Adrenal gland (tissue), 9 donors: ENCODE measurements at regions not wholly inside any gene's neighbourhood (a gene's known extent, or its start where the extent isn't known, plus 50 kb on each side); places are given as distances from the start of the nearest gene placed in this dataset.

Experiments used
- DNase-seq, 7 donors: peaks; one replicate each; pipeline ENCODE4 v3.0.0-alpha.2; 2019 to 2020
- H3K27ac ChIP-seq, 5 donors: fragments of 200-600 bp; sonication (generic) in 4 of 5; 1 replicate in 3 of 5; 2 replicates in 2 of 5; pipeline versions ENCODE4 v1.5.1 to v1.8.0; 2016 to 2020; ENCODE audit warnings: mild to moderate bottlenecking in 1 of 5
- H3K27me3 ChIP-seq: fragments of 200-600 bp; 2 replicates; pipeline ENCODE4 v1.8.0; 2021
- H3K36me3 ChIP-seq, 2 donors: fragments of 200-600 bp; replicated peaks in 1 of 2; 1 replicate in 1 of 2; 2 replicates in 1 of 2; pipeline versions ENCODE4 v1.5.1 to v1.8.0; 2018 to 2022
- H3K4me1 ChIP-seq, 2 donors: fragments of 200-600 bp; replicated peaks in 1 of 2; 1 replicate in 1 of 2; 2 replicates in 1 of 2; pipeline versions ENCODE4 v1.5.1 to v1.8.0; 2018 to 2021
- H3K4me3 ChIP-seq, 4 donors: fragments of 200-600 bp; sonication (generic) in 3 of 4; one replicate each; pipeline ENCODE4 v1.5.1; 2016 to 2018
- H3K9me3 ChIP-seq, 3 donors: fragments of 200-600 bp; sonication (generic) in 1 of 3; replicated peaks in 1 of 3; 1 replicate in 2 of 3; 2 replicates in 1 of 3; pipeline versions ENCODE4 v1.5.1 to v1.8.0; 2016 to 2021
- POLR2A ChIP-seq, 2 donors: fragments of 450-650 bp; IDR thresholded peaks; one replicate each; pipeline ENCODE4 v1.6.1; 2017; ENCODE audit warnings: antibody characterized with exemption in 2 of 2, mild to moderate bottlenecking in 2 of 2, moderate library complexity in 1 of 2
- WGBS, 4 donors: extraction: QIAGEN DNeasy Blood & Tissue Kit in 2 of 4; methylation state at CpG; one replicate each; pipeline versions ENCODE4 v1.1.5 to v1.1.7; 2013 to 2017; 5-methylcytosine and 5-hydroxymethylcytosine counted together
- intact Hi-C, 2 donors: fragments of 100-400 bp; cut with DNase I; formaldehyde crosslinking; loops; one replicate each; pipeline versions ENCODE4 v1.14.1 to v1.15.0; 2022 to 2023
- TF ChIP-seq, protein P1 (sequence below), 6 experiments: fragments of 450-650 bp in 4 of 6; fragments of 200-600 bp in 2 of 6; sonication (generic) in 1 of 6; IDR thresholded peaks; 1 replicate in 5 of 6; 2 replicates in 1 of 6; pipeline versions ENCODE4 v1.5.1 to v1.8.0; 2016 to 2021; ENCODE audit warnings: antibody characterized with exemption in 6 of 6, mild to moderate bottlenecking in 2 of 6, moderate library complexity in 1 of 6
- donor health status: healthy with polysubstance abuse.
- donor health status: Bipolar disorder and iron deficiency.
- donor health status: DM: yes; HTN: yes; CAD: no.
- donor health status: DM: no; HTN: no; CAD: no.
- donor health status: DM: no; HTN: no; CAD: no.

DNA sequence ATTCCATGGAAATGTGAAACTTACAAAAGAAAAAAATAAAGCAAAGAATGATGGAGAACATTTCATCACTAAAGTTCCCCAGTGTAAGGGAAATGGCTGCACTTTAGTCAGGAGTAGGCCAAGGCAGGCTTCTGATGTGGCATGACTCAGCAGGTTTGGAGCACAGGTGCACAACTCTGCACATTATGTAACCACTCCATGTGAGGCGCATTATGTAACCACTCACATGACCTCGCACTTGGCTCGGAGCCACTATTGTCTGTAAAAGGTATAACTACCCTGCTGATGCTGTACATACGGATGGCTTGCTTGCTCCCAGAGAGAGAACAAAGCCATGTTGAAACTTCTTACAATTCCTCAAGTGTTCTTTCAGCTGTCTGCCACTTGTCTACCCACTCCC is 727.6 kb downstream of the TRAM1L1 start:
- WGBS, 4 donors = 76 to 89% (median 84%) methylated on average over 4 of the region's 4 CpGs
- Histone ChIP-seq H3K27me3 (peaks cover 6% of the 10 kb centered on the region), H3K4me3 (no peak overlapping the region), H3K9me3 (no peaks in the 10 kb centered on the region), H3K27ac (no peak overlapping the region), H3K4me1 (no peaks in the 10 kb centered on the region), H3K36me3 (no peaks in the 10 kb centered on the region)
- no peak for TF ChIP-seq POLR2A (IDR thresholded peaks at IDR 0.05)
- TF ChIP-seq, protein P1, sequence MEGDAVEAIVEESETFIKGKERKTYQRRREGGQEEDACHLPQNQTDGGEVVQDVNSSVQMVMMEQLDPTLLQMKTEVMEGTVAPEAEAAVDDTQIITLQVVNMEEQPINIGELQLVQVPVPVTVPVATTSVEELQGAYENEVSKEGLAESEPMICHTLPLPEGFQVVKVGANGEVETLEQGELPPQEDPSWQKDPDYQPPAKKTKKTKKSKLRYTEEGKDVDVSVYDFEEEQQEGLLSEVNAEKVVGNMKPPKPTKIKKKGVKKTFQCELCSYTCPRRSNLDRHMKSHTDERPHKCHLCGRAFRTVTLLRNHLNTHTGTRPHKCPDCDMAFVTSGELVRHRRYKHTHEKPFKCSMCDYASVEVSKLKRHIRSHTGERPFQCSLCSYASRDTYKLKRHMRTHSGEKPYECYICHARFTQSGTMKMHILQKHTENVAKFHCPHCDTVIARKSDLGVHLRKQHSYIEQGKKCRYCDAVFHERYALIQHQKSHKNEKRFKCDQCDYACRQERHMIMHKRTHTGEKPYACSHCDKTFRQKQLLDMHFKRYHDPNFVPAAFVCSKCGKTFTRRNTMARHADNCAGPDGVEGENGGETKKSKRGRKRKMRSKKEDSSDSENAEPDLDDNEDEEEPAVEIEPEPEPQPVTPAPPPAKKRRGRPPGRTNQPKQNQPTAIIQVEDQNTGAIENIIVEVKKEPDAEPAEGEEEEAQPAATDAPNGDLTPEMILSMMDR (IDR thresholded peaks at IDR 0.05) = no peak
- intact Hi-C loops = no loop called here
- DNase-seq = no peak

GRCh38 chr4:116346750-116347149 is 738.6 kb downstream of the TRAM1L1 start:
- no peak for TF ChIP-seq POLR2A (IDR thresholded peaks at IDR 0.05)
- TF ChIP-seq, protein P1 (IDR thresholded peaks at IDR 0.05) = no peak
- intact Hi-C loops = no loop called here
- H3K4me3 ChIP-seq = no peak overlapping the region
- no peak overlapping the region for H3K27ac ChIP-seq
- no peaks in the 10 kb centered on the region for H3K36me3 ChIP-seq
- no peaks in the 10 kb centered on the region for H3K4me1 ChIP-seq
- H3K27me3 ChIP-seq = no peaks in the 10 kb centered on the region
- 61 to 70% (median 66%) methylated on average over 1 of the region's 1 CpG for WGBS, 4 donors
- no peaks in the 10 kb centered on the region for H3K9me3 ChIP-seq
- DNase-seq = no peak

DNA sequence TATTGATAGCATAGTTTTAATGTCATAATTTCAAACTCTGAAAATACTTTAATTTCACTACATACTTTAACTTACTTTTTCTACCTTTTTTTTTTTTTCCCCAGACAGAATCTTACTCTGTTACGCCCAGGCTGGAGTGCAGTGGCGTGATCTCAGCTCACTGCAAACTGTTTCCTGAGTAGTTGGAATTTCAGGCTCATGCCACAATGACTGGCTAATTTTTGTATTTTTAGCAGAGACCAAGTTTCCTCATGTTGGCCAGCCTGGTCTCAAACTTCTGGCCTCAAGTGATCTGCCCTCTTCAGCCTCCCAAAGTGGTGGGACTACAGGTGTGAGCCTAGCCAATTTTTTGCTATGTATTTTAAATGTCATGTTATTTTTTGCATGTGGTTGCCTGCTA is 741.6 kb downstream of the TRAM1L1 start:
- Histone ChIP-seq H3K27ac (no peak overlapping the region), H3K4me1 (no peaks in the 10 kb centered on the region), H3K27me3 (no peaks in the 10 kb centered on the region), H3K4me3 (no peak overlapping the region), H3K9me3 (no peaks in the 10 kb centered on the region), H3K36me3 (no peaks in the 10 kb centered on the region)
- TF ChIP-seq POLR2A (IDR thresholded peaks at IDR 0.05) = no peak
- TF ChIP-seq, protein P1 (IDR thresholded peaks at IDR 0.05) = no peak
- 66 to 85% (median 76%) methylated on average over 2 of the region's 2 CpGs for WGBS, 4 donors
- no peak for DNase-seq
- intact Hi-C loops = no loop called here

DNA sequence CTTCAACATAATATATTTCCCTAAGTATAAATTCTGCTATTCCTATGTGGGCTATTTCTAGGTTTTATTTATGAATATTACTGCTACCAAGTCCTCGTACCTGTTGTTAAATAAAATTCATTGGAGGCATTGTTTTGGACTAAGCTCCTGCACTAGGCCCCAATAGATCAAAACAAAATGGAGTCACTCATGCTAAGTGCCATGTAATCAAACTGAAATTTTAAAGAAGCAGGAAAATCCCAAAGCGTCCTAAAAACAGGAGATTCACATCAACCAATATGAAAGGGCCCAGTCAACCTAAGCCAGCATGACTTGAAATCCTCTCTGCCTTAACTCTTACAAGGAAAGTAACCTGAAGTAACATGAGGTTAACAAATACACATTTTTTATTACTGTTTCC is 743.2 kb downstream of the TRAM1L1 start:
- Histone ChIP-seq H3K4me3 (no peak overlapping the region), H3K27me3 (no peaks in the 10 kb centered on the region), H3K9me3 (no peaks in the 10 kb centered on the region), H3K27ac (no peak overlapping the region), H3K36me3 (no peaks in the 10 kb centered on the region), H3K4me1 (no peaks in the 10 kb centered on the region)
- TF ChIP-seq, protein P1 (IDR thresholded peaks at IDR 0.05) = no peak
- TF ChIP-seq POLR2A (IDR thresholded peaks at IDR 0.05) = no peak
- intact Hi-C loops = no loop called here
- DNase-seq = no peak
- 73 to 90% (median 80%) methylated on average over 2 of the region's 2 CpGs for WGBS, 4 donors
